PC-9 (cell line): ENCODE measurements at regions not wholly inside any gene's neighbourhood (a gene's known extent, or its start where the extent isn't known, plus 50 kb on each side); places are given as distances from the start of the nearest gene placed in this dataset.

Source experiments
- BruUV-seq: library from RNA; stranded (reverse); fragments of 400-500 nt; replicated peaks from 2 replicates; lab custom pipeline; 2021; lab: Mats Ljungman, UMichigan
- CTCF ChIA-PET: fragments of 300-600 bp; sonication (Branson Sonifier 250); formaldehyde crosslinking; loops from one replicate; lab custom pipeline; 2022; ENCODE audit warnings: antibody characterized with exemption; lab: Charles Lee
- POLR2A ChIA-PET: fragments of 300-600 bp; sonication (Branson Sonifier 250); formaldehyde crosslinking; loops from one replicate; lab custom pipeline; 2022; ENCODE audit warnings: antibody characterized with exemption; ENCODE audit not compliant: unreplicated experiment; lab: Charles Lee
- DNase-seq, 2 experiments: peaks; one replicate each; pipeline versions ENCODE4 v3.0.0 to v3.0.0-alpha.2; 2015 to 2022; ENCODE audit warnings: mixed read lengths in 1 of 2
- H2AFZ ChIP-seq: fragments of 200-600 bp; sonication (generic); 2 replicates; pipeline ENCODE4 v1.8.1; 2017; ENCODE audit warnings: antibody characterized with exemption
- H3F3A ChIP-seq: fragments of 200-600 bp; sonication (generic); 2 replicates; pipeline ENCODE4 v1.8.1; 2017; ENCODE audit warnings: antibody characterized with exemption, mild to moderate bottlenecking, low read depth; ENCODE audit not compliant: insufficient read depth
- H3K27ac ChIP-seq: fragments of 200-600 bp; sonication (generic); 2 replicates; pipeline ENCODE4 v1.6.1; 2016; ENCODE audit warnings: mixed run types
- H3K27me3 ChIP-seq: fragments of 200-600 bp; sonication (generic); 2 replicates; pipeline ENCODE4 v1.6.1; 2016; ENCODE audit warnings: low read depth, mixed run types; ENCODE audit not compliant: insufficient read depth
- H3K36me3 ChIP-seq: fragments of 200-600 bp; sonication (generic); 2 replicates; pipeline ENCODE4 v1.6.1; 2016; ENCODE audit warnings: low read depth, mixed run types
- H3K4me1 ChIP-seq: fragments of 200-600 bp; sonication (generic); replicated peaks from 2 replicates; pipeline ENCODE4 v1.6.1; 2016; ENCODE audit warnings: mixed run types; ENCODE audit not compliant: insufficient read depth
- H3K4me2 ChIP-seq: fragments of 200-600 bp; sonication (generic); 2 replicates; pipeline ENCODE4 v1.6.1; 2017; ENCODE audit warnings: mixed run types
- H3K4me3 ChIP-seq: fragments of 200-600 bp; sonication (generic); 2 replicates; pipeline ENCODE4 v1.6.1; 2016; ENCODE audit warnings: mixed run types
- H3K79me2 ChIP-seq: fragments of 200-600 bp; sonication (generic); 2 replicates; pipeline ENCODE4 v1.6.1; 2017; ENCODE audit warnings: low read depth, mixed run types
- H3K9me2 ChIP-seq: fragments of 200-600 bp; sonication (generic); 2 replicates; pipeline ENCODE4 v1.8.1; 2017; ENCODE audit warnings: mild to moderate bottlenecking; ENCODE audit not compliant: insufficient read depth
- H3K9me3 ChIP-seq: fragments of 200-600 bp; sonication (generic); 2 replicates; pipeline ENCODE4 v1.8.1; 2016; ENCODE audit warnings: low read depth; ENCODE audit not compliant: insufficient read depth
- H4K20me1 ChIP-seq: fragments of 200-600 bp; sonication (generic); 2 replicates; pipeline ENCODE4 v1.8.1; 2017; ENCODE audit not compliant: insufficient read depth
- CTCF ChIP-seq: fragments of 200-600 bp; sonication (generic); conservative IDR thresholded peaks from 2 replicates; pipeline ENCODE4 v1.6.1; 2017; ENCODE audit warnings: mixed run types, antibody characterized with exemption, mild to moderate bottlenecking, moderate library complexity
- EZH2 ChIP-seq: fragments of 200-600 bp; sonication (generic); IDR thresholded peaks from 2 replicates; pipeline ENCODE4 v1.8.0; 2017; ENCODE audit warnings: antibody characterized with exemption, low read depth
- intact Hi-C: fragments of 100-400 bp; cut with micrococcal nuclease; formaldehyde crosslinking; loops from one replicate; pipeline ENCODE4 v1.10.0; 2022; ENCODE audit not compliant: unreplicated experiment

- peak in 1 of 2 experiments; percentile 41 for DNase-seq
- Histone ChIP-seq H4K20me1 (no peaks in the 10 kb centered on the region), H3K4me1 (no peaks in the 10 kb centered on the region), H3K9me2 (no peaks in the 10 kb centered on the region), H3K79me2 (no peaks in the 10 kb centered on the region), H3K4me3 (no peak overlapping the region), H3K4me2 (no peak overlapping the region), H3K9me3 (no peaks in the 10 kb centered on the region), H3K36me3 (no peaks in the 10 kb centered on the region), H3F3A (no peaks in the 10 kb centered on the region), H3K27ac (no peak overlapping the region), H2AFZ (no peak overlapping the region), H3K27me3 (peaks cover 90% of the 10 kb centered on the region)
- intact Hi-C loops = no loop called here
- CTCF ChIA-PET = no interaction called here
- TF ChIP-seq CTCF (no peak), EZH2 (no peak)
- no TSS peak for BruUV-seq
- POLR2A ChIA-PET = no interaction called here
These were observed 331.2 kb downstream of the QKI start for GRCh38 chr6:163745536-163746400.

GRCh38 chr6:163744256-163744925 lies 329.9 kb downstream of the QKI start:
- Histone ChIP-seq H3K4me3 (no peak overlapping the region), H2AFZ (no peak overlapping the region), H3K4me1 (no peaks in the 10 kb centered on the region), H3K27ac (no peak overlapping the region), H3K9me2 (no peaks in the 10 kb centered on the region), H3K9me3 (no peaks in the 10 kb centered on the region), H3K27me3 (peaks cover 88% of the 10 kb centered on the region), H3F3A (no peaks in the 10 kb centered on the region), H3K36me3 (no peaks in the 10 kb centered on the region), H4K20me1 (no peaks in the 10 kb centered on the region), H3K79me2 (no peaks in the 10 kb centered on the region), H3K4me2 (no peak overlapping the region)
- no peak for TF ChIP-seq CTCF
- intact Hi-C loops = no loop called here
- ChIA-PET POLR2A (no interaction called here), CTCF (no interaction called here)
- no peak for DNase-seq
- no TSS peak for BruUV-seq

GRCh38 chr6:163743796-163744195 lies 329.3 kb downstream of the QKI start:
- CTCF ChIA-PET = no interaction called here
- Histone ChIP-seq H3F3A (no peaks in the 10 kb centered on the region), H3K4me1 (no peaks in the 10 kb centered on the region), H4K20me1 (no peaks in the 10 kb centered on the region), H3K4me2 (no peak overlapping the region), H3K4me3 (no peak overlapping the region), H3K27ac (no peak overlapping the region), H3K27me3 (peaks cover 88% of the 10 kb centered on the region), H3K9me3 (no peaks in the 10 kb centered on the region), H3K79me2 (no peaks in the 10 kb centered on the region), H3K9me2 (no peaks in the 10 kb centered on the region), H3K36me3 (no peaks in the 10 kb centered on the region), H2AFZ (no peak overlapping the region)
- TF ChIP-seq CTCF (no peak), EZH2 (no peak)
- DNase-seq = no peak
- POLR2A ChIA-PET = no interaction called here
- intact Hi-C loops = no loop called here
- no TSS peak for BruUV-seq
